Osteoblast (primary cell): ENCODE measurements at regions not wholly inside any gene's neighbourhood (a gene's known extent, or its start where the extent isn't known, plus 50 kb on each side); places are given as distances from the start of the nearest gene placed in this dataset.

Source experiments
- DNase-seq: peaks from one replicate; pipeline ENCODE4 v3.0.0; 2011; ENCODE audit warnings: low spot score, mixed read lengths; ENCODE audit not compliant: insufficient read length; ENCODE audit errors: missing footprints
- H2AFZ ChIP-seq: 2 replicates; pipeline ENCODE4 v1.6.0; 2011; ENCODE audit warnings: mild to moderate bottlenecking, low read length
- H3K27ac ChIP-seq: 2 replicates; pipeline ENCODE4 v1.5.1; 2011; ENCODE audit warnings: mild to moderate bottlenecking, low read depth, low read length, moderate library complexity
- H3K27me3 ChIP-seq: 2 replicates; pipeline ENCODE4 v1.6.0; 2012; ENCODE audit warnings: mild to moderate bottlenecking, control low read depth, inconsistent platforms, low read length, moderate library complexity; ENCODE audit not compliant: insufficient read depth
- H3K36me3 ChIP-seq: 2 replicates; pipeline ENCODE4 v1.5.1; 2011; ENCODE audit warnings: mild to moderate bottlenecking, low read length, control low read depth, moderate library complexity; ENCODE audit not compliant: insufficient read depth
- H3K4me1 ChIP-seq: 2 replicates; pipeline ENCODE4 v1.5.1; 2011; ENCODE audit warnings: mild to moderate bottlenecking, low read length, control low read depth, moderate library complexity; ENCODE audit not compliant: insufficient read depth
- H3K4me2 ChIP-seq: 2 replicates; pipeline ENCODE4 v1.6.0; 2011; ENCODE audit warnings: mild to moderate bottlenecking, low read length; ENCODE audit not compliant: insufficient read depth
- H3K4me3 ChIP-seq: fragments of 200-600 bp; sonication (generic); 3 replicates; pipeline ENCODE4 v1.5.1; 2012; ENCODE audit warnings: mild to moderate bottlenecking, low read length, inconsistent platforms; ENCODE audit not compliant: insufficient read depth
- H3K79me2 ChIP-seq: 2 replicates; pipeline ENCODE4 v1.6.0; 2012; ENCODE audit warnings: mild to moderate bottlenecking, low read length, control low read depth, inconsistent platforms; ENCODE audit not compliant: insufficient read depth
- H3K9me3 ChIP-seq: 2 replicates; pipeline ENCODE4 v1.5.1; 2011; ENCODE audit warnings: low read depth, low read length, control low read depth
- H4K20me1 ChIP-seq: 2 replicates; pipeline ENCODE4 v1.6.0; 2012; ENCODE audit warnings: mild to moderate bottlenecking, low read length, control low read depth; ENCODE audit not compliant: insufficient read depth
- TF ChIP-seq, protein P1 (sequence below): IDR thresholded peaks from 2 replicates; pipeline ENCODE4 v1.5.1; 2011; ENCODE audit warnings: mild to moderate bottlenecking, low read depth, low read length, moderate library complexity; ENCODE audit errors: extremely low read depth

GRCh38 chr14:49982501-49982951 is 89.6 kb downstream of the ARF6 start:
- peak overlapping the region; percentile 22 for H3K4me3 ChIP-seq

GRCh38 chr14:49984424-49984823 is 91.5 kb downstream of the ARF6 start:
- Histone ChIP-seq H3K4me1 (peaks cover 45% of the 10 kb centered on the region), H2AFZ (no peak overlapping the region), H3K27me3 (no peaks in the 10 kb centered on the region), H3K4me2 (no peak overlapping the region), H3K36me3 (no peaks in the 10 kb centered on the region), H4K20me1 (no peaks in the 10 kb centered on the region), H3K4me3 (no peak overlapping the region), H3K27ac (peak overlapping the region; percentile 54), H3K79me2 (no peaks in the 10 kb centered on the region), H3K9me3 (no peaks in the 10 kb centered on the region)
- TF ChIP-seq, protein P1, sequence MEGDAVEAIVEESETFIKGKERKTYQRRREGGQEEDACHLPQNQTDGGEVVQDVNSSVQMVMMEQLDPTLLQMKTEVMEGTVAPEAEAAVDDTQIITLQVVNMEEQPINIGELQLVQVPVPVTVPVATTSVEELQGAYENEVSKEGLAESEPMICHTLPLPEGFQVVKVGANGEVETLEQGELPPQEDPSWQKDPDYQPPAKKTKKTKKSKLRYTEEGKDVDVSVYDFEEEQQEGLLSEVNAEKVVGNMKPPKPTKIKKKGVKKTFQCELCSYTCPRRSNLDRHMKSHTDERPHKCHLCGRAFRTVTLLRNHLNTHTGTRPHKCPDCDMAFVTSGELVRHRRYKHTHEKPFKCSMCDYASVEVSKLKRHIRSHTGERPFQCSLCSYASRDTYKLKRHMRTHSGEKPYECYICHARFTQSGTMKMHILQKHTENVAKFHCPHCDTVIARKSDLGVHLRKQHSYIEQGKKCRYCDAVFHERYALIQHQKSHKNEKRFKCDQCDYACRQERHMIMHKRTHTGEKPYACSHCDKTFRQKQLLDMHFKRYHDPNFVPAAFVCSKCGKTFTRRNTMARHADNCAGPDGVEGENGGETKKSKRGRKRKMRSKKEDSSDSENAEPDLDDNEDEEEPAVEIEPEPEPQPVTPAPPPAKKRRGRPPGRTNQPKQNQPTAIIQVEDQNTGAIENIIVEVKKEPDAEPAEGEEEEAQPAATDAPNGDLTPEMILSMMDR: no peak
- no peak for DNase-seq

More at GRCh38 chr14:49982501-49982951, 89.6 kb downstream of the ARF6 start:
- H3K79me2 ChIP-seq: no peaks in the 10 kb centered on the region
- TF ChIP-seq, protein P1: no peak
- H4K20me1 ChIP-seq: no peaks in the 10 kb centered on the region
- H3K27ac ChIP-seq: peak overlapping the region; percentile 94
- H3K27me3 ChIP-seq: no peaks in the 10 kb centered on the region
- H3K36me3 ChIP-seq: no peaks in the 10 kb centered on the region
- H3K4me2 ChIP-seq: peak overlapping the region; percentile 69
- DNase-seq: peak; percentile 85
- peaks cover 34% of the 10 kb centered on the region for H3K4me1 ChIP-seq
- no peaks in the 10 kb centered on the region for H3K9me3 ChIP-seq
- no peak overlapping the region for H2AFZ ChIP-seq

GRCh38 chr14:49986343-49987014 is 93.6 kb downstream of the ARF6 start:
- peak overlapping the region; percentile 96 for H3K27ac ChIP-seq
- TF ChIP-seq, protein P1: no peak
- no peaks in the 10 kb centered on the region for H4K20me1 ChIP-seq

DNA sequence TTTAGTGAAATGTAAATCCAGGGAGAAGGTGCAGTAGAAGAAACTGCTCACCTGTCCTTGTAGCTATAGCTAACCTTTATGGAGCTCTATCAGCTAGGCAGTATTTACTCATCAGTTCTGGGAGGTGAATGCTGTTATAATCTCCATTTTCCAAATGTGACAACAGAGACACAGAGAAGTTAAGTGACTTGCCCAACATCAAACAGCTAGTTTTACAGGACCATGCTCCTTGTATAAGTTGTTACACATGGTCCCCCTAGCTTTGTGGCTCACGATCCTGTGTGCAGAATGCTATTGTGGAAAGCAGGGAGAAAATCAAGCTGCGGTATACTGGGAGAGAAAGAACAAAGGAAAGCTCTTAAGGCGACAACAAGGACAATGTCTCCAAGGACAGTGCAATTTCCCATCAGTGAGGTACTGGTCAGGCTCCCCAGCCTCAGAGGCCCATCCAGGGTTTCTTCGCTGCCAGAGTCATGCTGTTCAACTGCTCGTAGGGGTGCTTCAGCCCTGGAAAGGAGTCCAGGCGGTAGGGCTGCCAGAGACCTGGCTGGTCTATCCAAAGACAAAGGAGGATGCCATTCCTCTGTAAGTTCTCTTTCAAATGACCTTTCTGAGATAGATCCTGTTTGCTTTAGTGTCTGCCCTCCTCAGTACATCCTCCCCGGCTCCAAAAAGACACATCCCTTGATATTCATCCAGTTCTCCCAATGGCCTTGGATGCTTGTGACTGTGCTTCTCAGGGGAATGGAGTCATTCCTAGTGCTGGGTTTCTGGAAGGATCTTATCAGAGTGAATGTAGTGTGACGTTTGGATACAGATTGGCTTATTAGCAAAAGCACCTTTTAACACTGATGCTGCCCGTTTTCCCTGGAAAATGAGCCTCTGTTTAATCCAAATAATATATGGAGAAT is 95.5 kb downstream of the ARF6 start:
- TF ChIP-seq, protein P1: no peak
- Histone ChIP-seq H3K4me1 (peaks cover 40% of the 10 kb centered on the region), H4K20me1 (no peaks in the 10 kb centered on the region), H3K4me3 (no peak overlapping the region), H3K9me3 (no peaks in the 10 kb centered on the region), H3K79me2 (no peaks in the 10 kb centered on the region), H3K36me3 (no peaks in the 10 kb centered on the region), H3K4me2 (no peak overlapping the region), H3K27ac (peak overlapping the region; percentile 96), H2AFZ (peak overlapping the region; percentile 47), H3K27me3 (no peaks in the 10 kb centered on the region)
- no peak for DNase-seq

More at GRCh38 chr14:49986343-49987014, 93.6 kb downstream of the ARF6 start:
- H2AFZ ChIP-seq: peak overlapping the region; percentile 33
- peaks cover 45% of the 10 kb centered on the region for H3K4me1 ChIP-seq
- no peaks in the 10 kb centered on the region for H3K27me3 ChIP-seq
- DNase-seq: no peak
- peak overlapping the region; percentile 57 for H3K4me2 ChIP-seq
- no peaks in the 10 kb centered on the region for H3K79me2 ChIP-seq
- H3K36me3 ChIP-seq: no peaks in the 10 kb centered on the region
- H3K4me3 ChIP-seq: peak overlapping the region; percentile 18
- no peaks in the 10 kb centered on the region for H3K9me3 ChIP-seq
